K562 (cell line): ENCODE measurements at regions not wholly inside any gene's neighbourhood (a gene's known extent, or its start where the extent isn't known, plus 50 kb on each side); places are given as distances from the start of the nearest gene placed in this dataset.

ENCODE experiments used
- BACH1 ChIP-seq: fragments of 200-800 bp; sonication (Bioruptor generic); IDR thresholded peaks from 2 replicates; pipeline ENCODE4 v1.6.1; 2016; ENCODE audit warnings: missing genetic modification characterization, missing compliant biosample characterization
- BDP1 ChIP-seq: IDR thresholded peaks from 3 replicates; pipeline ENCODE4 v1.6.1; 2011; ENCODE audit not compliant: insufficient read length, insufficient read depth
- DMBX1 ChIP-seq: fragments of 250-450 bp; sonication (Bioruptor Pico); IDR thresholded peaks from 2 replicates; pipeline ENCODE4 v1.8.0; 2022; ENCODE audit warnings: inconsistent platforms, mild to moderate bottlenecking, moderate library complexity, borderline replicate concordance
- E2F1 ChIP-seq: sonication (generic); formaldehyde crosslinking; IDR thresholded peaks from 2 replicates; pipeline ENCODE4 v1.8.1; 2023; ENCODE audit warnings: mild to moderate bottlenecking, missing genetic modification reagents, moderate library complexity
- GTF2F1 ChIP-seq: IDR thresholded peaks from 2 replicates; pipeline ENCODE4 v1.6.1; 2011; ENCODE audit warnings: low read depth, low read length, improper control_type of control experiment
- MAFK ChIP-seq: IDR thresholded peaks from 2 replicates; pipeline ENCODE4 v1.6.1; 2011; ENCODE audit warnings: low read length, improper control_type of control experiment
- NELFE ChIP-seq: IDR thresholded peaks from 2 replicates; pipeline ENCODE4 v1.6.1; 2011; ENCODE audit warnings: mild to moderate bottlenecking; ENCODE audit not compliant: insufficient read depth, insufficient read length
- POLR2A ChIP-seq: fragments of 450-650 bp; conservative IDR thresholded peaks from 2 replicates; pipeline ENCODE4 v1.6.1; 2016
- TF ChIP-seq, protein P1 (sequence below), 2 experiments: fragments of 450-650 bp in 1 of 2; sonication (generic) in 1 of 2; formaldehyde crosslinking in 1 of 2; IDR thresholded peaks; 2 replicates each; pipeline versions ENCODE4 v1.7.1 to v1.9.0; 2016 to 2022; ENCODE audit warnings: inconsistent platforms in 1 of 2, mild to moderate bottlenecking in 1 of 2, missing genetic modification reagents in 1 of 2
- TF ChIP-seq, protein P2 (sequence below), 3 experiments: IDR thresholded peaks in 2 of 3; conservative IDR thresholded peaks in 1 of 3; 2 replicates each; pipeline ENCODE4 v1.5.1; 2011 to 2012; ENCODE audit warnings: low read length in 3 of 3, mild to moderate bottlenecking in 3 of 3, control low read depth in 2 of 3, improper control_type of control experiment in 1 of 3, inconsistent platforms in 1 of 3, low read depth in 1 of 3, mixed read lengths in 1 of 3, moderate library complexity in 1 of 3; ENCODE audit not compliant: insufficient read depth in 2 of 3
- TF ChIP-seq, protein P3 (sequence below): fragments of 450-650 bp; IDR thresholded peaks from 2 replicates; pipeline ENCODE4 v1.6.1; 2016; ENCODE audit warnings: antibody characterized with exemption

DNA sequence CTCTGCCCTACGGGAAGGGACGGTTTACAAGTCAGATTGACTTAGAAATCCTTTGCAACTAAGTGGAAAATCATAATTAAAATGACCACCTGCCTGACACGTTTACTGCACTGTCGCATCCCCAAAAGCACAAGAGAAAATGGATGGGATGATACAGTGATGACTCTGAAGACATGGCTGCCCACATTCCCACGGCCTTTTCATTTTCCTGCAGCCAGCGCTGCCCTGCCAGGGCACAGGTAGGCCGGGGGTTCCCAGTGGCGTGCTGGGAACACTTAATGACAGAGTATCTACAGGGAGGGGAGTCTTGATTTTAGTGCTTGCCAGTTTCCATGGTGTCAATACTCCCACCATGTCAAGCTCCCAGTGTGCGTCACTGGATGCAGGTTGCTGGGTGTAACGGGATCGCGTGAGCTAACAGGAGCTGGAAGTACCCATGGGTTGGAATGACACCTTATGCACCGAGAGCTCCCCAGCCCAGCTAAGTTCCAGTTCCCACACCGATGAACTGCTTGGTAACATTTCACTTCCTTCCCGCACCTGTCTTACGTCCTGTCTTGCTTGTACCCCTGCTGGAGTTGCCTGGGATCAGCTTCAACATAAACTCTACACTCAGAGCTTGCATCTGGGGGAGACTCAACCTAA is 129.0 kb downstream of the ANKRD60 start:
- TF ChIP-seq, protein P1, sequence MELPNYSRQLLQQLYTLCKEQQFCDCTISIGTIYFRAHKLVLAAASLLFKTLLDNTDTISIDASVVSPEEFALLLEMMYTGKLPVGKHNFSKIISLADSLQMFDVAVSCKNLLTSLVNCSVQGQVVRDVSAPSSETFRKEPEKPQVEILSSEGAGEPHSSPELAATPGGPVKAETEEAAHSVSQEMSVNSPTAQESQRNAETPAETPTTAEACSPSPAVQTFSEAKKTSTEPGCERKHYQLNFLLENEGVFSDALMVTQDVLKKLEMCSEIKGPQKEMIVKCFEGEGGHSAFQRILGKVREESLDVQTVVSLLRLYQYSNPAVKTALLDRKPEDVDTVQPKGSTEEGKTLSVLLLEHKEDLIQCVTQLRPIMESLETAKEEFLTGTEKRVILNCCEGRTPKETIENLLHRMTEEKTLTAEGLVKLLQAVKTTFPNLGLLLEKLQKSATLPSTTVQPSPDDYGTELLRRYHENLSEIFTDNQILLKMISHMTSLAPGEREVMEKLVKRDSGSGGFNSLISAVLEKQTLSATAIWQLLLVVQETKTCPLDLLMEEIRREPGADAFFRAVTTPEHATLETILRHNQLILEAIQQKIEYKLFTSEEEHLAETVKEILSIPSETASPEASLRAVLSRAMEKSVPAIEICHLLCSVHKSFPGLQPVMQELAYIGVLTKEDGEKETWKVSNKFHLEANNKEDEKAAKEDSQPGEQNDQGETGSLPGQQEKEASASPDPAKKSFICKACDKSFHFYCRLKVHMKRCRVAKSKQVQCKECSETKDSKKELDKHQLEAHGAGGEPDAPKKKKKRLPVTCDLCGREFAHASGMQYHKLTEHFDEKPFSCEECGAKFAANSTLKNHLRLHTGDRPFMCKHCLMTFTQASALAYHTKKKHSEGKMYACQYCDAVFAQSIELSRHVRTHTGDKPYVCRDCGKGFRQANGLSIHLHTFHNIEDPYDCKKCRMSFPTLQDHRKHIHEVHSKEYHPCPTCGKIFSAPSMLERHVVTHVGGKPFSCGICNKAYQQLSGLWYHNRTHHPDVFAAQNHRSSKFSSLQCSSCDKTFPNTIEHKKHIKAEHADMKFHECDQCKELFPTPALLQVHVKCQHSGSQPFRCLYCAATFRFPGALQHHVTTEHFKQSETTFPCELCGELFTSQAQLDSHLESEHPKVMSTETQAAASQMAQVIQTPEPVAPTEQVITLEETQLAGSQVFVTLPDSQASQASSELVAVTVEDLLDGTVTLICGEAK (IDR thresholded peaks at IDR 0.05) = no peak
- TF ChIP-seq, protein P1 (CRISPR knock-in tag; IDR thresholded peaks at IDR 0.05) = no peak
- TF ChIP-seq POLR2A = no peak
- no peak for TF ChIP-seq BACH1 (tag)
- TF ChIP-seq, protein P2, sequence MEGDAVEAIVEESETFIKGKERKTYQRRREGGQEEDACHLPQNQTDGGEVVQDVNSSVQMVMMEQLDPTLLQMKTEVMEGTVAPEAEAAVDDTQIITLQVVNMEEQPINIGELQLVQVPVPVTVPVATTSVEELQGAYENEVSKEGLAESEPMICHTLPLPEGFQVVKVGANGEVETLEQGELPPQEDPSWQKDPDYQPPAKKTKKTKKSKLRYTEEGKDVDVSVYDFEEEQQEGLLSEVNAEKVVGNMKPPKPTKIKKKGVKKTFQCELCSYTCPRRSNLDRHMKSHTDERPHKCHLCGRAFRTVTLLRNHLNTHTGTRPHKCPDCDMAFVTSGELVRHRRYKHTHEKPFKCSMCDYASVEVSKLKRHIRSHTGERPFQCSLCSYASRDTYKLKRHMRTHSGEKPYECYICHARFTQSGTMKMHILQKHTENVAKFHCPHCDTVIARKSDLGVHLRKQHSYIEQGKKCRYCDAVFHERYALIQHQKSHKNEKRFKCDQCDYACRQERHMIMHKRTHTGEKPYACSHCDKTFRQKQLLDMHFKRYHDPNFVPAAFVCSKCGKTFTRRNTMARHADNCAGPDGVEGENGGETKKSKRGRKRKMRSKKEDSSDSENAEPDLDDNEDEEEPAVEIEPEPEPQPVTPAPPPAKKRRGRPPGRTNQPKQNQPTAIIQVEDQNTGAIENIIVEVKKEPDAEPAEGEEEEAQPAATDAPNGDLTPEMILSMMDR (IDR thresholded peaks at IDR 0.05 in 2 of 3, conservative IDR thresholded peaks at IDR 0.05 in 1 of 3; ENCODE audit: insufficient read depth in 2 of 3, low read depth in 1 of 3, low read length in 3 of 3) = no peak
- no peak for TF ChIP-seq MAFK
- no peak for TF ChIP-seq E2F1 (CRISPR knock-in tag)
- no peak for TF ChIP-seq NELFE
- no peak for TF ChIP-seq BDP1
- TF ChIP-seq, protein P3, sequence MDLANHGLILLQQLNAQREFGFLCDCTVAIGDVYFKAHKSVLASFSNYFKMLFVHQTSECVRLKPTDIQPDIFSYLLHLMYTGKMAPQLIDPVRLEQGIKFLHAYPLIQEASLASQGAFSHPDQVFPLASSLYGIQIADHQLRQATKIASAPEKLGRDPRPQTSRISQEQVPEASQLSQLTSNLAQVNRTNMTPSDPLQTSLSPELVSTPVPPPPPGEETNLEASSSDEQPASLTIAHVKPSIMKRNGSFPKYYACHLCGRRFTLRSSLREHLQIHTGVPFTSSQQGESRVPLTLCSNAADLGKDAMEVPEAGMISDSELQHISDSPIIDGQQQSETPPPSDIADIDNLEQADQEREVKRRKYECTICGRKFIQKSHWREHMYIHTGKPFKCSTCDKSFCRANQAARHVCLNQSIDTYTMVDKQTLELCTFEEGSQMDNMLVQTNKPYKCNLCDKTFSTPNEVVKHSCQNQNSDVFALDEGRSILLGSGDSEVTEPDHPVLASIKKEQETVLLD = no peak
- TF ChIP-seq GTF2F1 = no peak
- TF ChIP-seq DMBX1 (CRISPR knock-in tag) = no peak
